ENCODE measurements at regions not wholly inside any gene's neighbourhood (a gene's known extent, or its start where the extent isn't known, plus 50 kb on each side); places are given as distances from the start of the nearest gene placed in this dataset.

GRCh38 chr4:162443510-162443909, 279.7 kb upstream of the FSTL5 start:
- no peak overlapping the region for H3K27ac ChIP-seq (ENCODE audit: low read depth in 1 of 2, low read length in 1 of 2)
- H3K9ac ChIP-seq (ENCODE audit: insufficient read depth in 1 of 2, low read length in 2 of 2), result no peak overlapping the region
- no peak for TF ChIP-seq CTCF (IDR thresholded peaks at IDR 0.05; ENCODE audit: control extremely low read depth, extremely low read depth)
- ATAC-seq (ENCODE audit: insufficient read depth, low FRiP score) (no peak), DNase-seq (no peak)
- WGBS, 2 donors, result 58 to 60% methylated on average over 2 of the region's 2 CpGs
- no peaks in the 10 kb centered on the region for H3K9me3 ChIP-seq (ENCODE audit: control insufficient read depth in 4 of 4, insufficient read depth in 3 of 4, low read length in 3 of 4)
- no peak overlapping the region for H3K4me3 ChIP-seq
- no peaks in the 10 kb centered on the region for H3K27me3 ChIP-seq (ENCODE audit: control insufficient read depth in 3 of 3, insufficient read depth in 3 of 3, low read length in 2 of 3)
- H3K4me1 ChIP-seq (ENCODE audit: control insufficient read depth in 5 of 5, insufficient read depth in 5 of 5, low read length in 5 of 5), result no peaks in the 10 kb centered on the region
- no peaks in the 10 kb centered on the region for H3K36me3 ChIP-seq (ENCODE audit: control insufficient read depth in 4 of 4, insufficient read depth in 4 of 4, low read length in 4 of 4)

- no peak for TF ChIP-seq CTCF (IDR thresholded peaks at IDR 0.05; ENCODE audit: control extremely low read depth, extremely low read depth)
- 72 to 82% methylated on average over 2 of the region's 2 CpGs for WGBS, 2 donors
- H3K4me1 ChIP-seq (ENCODE audit: control insufficient read depth in 5 of 5, insufficient read depth in 5 of 5, low read length in 5 of 5), result no peaks in the 10 kb centered on the region
- no peak overlapping the region for H3K4me3 ChIP-seq
- no peaks in the 10 kb centered on the region for H3K9me3 ChIP-seq (ENCODE audit: control insufficient read depth in 4 of 4, insufficient read depth in 3 of 4, low read length in 3 of 4)
- no peak overlapping the region for H3K9ac ChIP-seq (ENCODE audit: insufficient read depth in 1 of 2, low read length in 2 of 2)
- H3K27ac ChIP-seq (ENCODE audit: low read depth in 1 of 2, low read length in 1 of 2), result no peak overlapping the region
- no peaks in the 10 kb centered on the region for H3K36me3 ChIP-seq (ENCODE audit: control insufficient read depth in 4 of 4, insufficient read depth in 4 of 4, low read length in 4 of 4)
- ATAC-seq (ENCODE audit: insufficient read depth, low FRiP score) (no peak), DNase-seq (no peak)
- H3K27me3 ChIP-seq (ENCODE audit: control insufficient read depth in 3 of 3, insufficient read depth in 3 of 3, low read length in 2 of 3), result no peaks in the 10 kb centered on the region
Observed at GRCh38 chr4:162442128-162442527, 278.3 kb upstream of the FSTL5 start.

GRCh38 chr4:162422312-162422711, 258.5 kb upstream of the FSTL5 start:
- Histone ChIP-seq H3K9ac (ENCODE audit: insufficient read depth in 1 of 2, low read length in 2 of 2) (no peak overlapping the region), H3K9me3 (ENCODE audit: control insufficient read depth in 4 of 4, insufficient read depth in 3 of 4, low read length in 3 of 4) (peaks cover 0 to 2% (median 0%) of the 10 kb centered on the region in 4 donors), H3K27ac (ENCODE audit: low read depth in 1 of 2, low read length in 1 of 2) (no peak overlapping the region), H3K27me3 (ENCODE audit: control insufficient read depth in 3 of 3, insufficient read depth in 3 of 3, low read length in 2 of 3) (no peaks in the 10 kb centered on the region), H3K4me3 (no peak overlapping the region), H3K36me3 (ENCODE audit: control insufficient read depth in 4 of 4, insufficient read depth in 4 of 4, low read length in 4 of 4) (no peaks in the 10 kb centered on the region), H3K4me1 (ENCODE audit: control insufficient read depth in 5 of 5, insufficient read depth in 5 of 5, low read length in 5 of 5) (no peaks in the 10 kb centered on the region)
- TF ChIP-seq CTCF (IDR thresholded peaks at IDR 0.05; ENCODE audit: control extremely low read depth, extremely low read depth), result no peak
- DNase-seq (no peak), ATAC-seq (ENCODE audit: insufficient read depth, low FRiP score) (no peak)
- WGBS, 2 donors, result 90 to 95% methylated on average over 4 of the region's 4 CpGs

GRCh38 chr4:162410854-162411253, 247.1 kb upstream of the FSTL5 start:
- TF ChIP-seq CTCF (IDR thresholded peaks at IDR 0.05; ENCODE audit: control extremely low read depth, extremely low read depth), result no peak
- DNase-seq, result no peak
- no peak overlapping the region for H3K4me3 ChIP-seq
- no peaks in the 10 kb centered on the region for H3K27me3 ChIP-seq (ENCODE audit: control insufficient read depth in 3 of 3, insufficient read depth in 3 of 3, low read length in 2 of 3)
- H3K4me1 ChIP-seq (ENCODE audit: control insufficient read depth in 5 of 5, insufficient read depth in 5 of 5, low read length in 5 of 5), result no peaks in the 10 kb centered on the region
- H3K27ac ChIP-seq (ENCODE audit: low read depth in 1 of 2, low read length in 1 of 2), result no peak overlapping the region
- no peaks in the 10 kb centered on the region for H3K36me3 ChIP-seq (ENCODE audit: control insufficient read depth in 4 of 4, insufficient read depth in 4 of 4, low read length in 4 of 4)
- H3K9me3 ChIP-seq (ENCODE audit: control insufficient read depth in 4 of 4, insufficient read depth in 3 of 4, low read length in 3 of 4), result peaks cover 0 to 2% (median 0%) of the 10 kb centered on the region in 4 donors
- 0% methylated on average over 1 of the region's 1 CpG for WGBS, 2 donors
- no peak overlapping the region for H3K9ac ChIP-seq (ENCODE audit: insufficient read depth in 1 of 2, low read length in 2 of 2)
- no peak for ATAC-seq (ENCODE audit: insufficient read depth, low FRiP score)

All from lung (tissue), 11 donors.